HCT116 (cell line): ENCODE measurements at regions not wholly inside any gene's neighbourhood (a gene's known extent, or its start where the extent isn't known, plus 50 kb on each side); places are given as distances from the start of the nearest gene placed in this dataset.

ENCODE experiments used
- ATAC-seq: fragments of 200-7000 bp; cut with Tn5 transposase; 2 replicates; pipeline ENCODE4 v1.9.1; 2020; ENCODE audit warnings: mild to moderate bottlenecking, moderate library complexity
- BruUV-seq: library from RNA; stranded (reverse); fragments of 400-500 nt; replicated peaks from 2 replicates; lab custom pipeline; 2021; lab: Mats Ljungman, UMichigan
- CTCF ChIA-PET: fragments of 300-600 bp; sonication (Branson Sonifier 250); formaldehyde crosslinking; loops from one replicate; lab custom pipeline; 2021; ENCODE audit warnings: antibody characterized with exemption; lab: Charles Lee
- POLR2A ChIA-PET: fragments of 300-600, 350-600 bp; sonication (Branson Sonifier 250); formaldehyde crosslinking; loops from one replicate; lab custom pipeline; 2021; ENCODE audit warnings: antibody characterized with exemption; lab: Charles Lee
- RAD21 ChIA-PET, 2 experiments: fragments of 300-600 bp; sonication (Branson Sonifier 250); formaldehyde crosslinking; loops; one replicate each; lab custom pipeline; 2023; ENCODE audit warnings: low total read pairs in 2 of 2; ENCODE audit not compliant: uncharacterized antibody in 2 of 2, unreplicated experiment in 2 of 2, low non-redundant PET in 1 of 2; lab: Charles Lee
- DNase-seq: peaks from one replicate; pipeline ENCODE4 v3.0.0-alpha.2; 2010; ENCODE audit warnings: low read depth, low spot score
- H2AFZ ChIP-seq: fragments of 200-600 bp; shearing (Covaris generic), sonication (generic); 2 replicates; pipeline ENCODE4 v1.6.1; 2017; ENCODE audit warnings: low read depth, mixed run types, mixed read lengths, antibody characterized with exemption, low read length; ENCODE audit not compliant: poor library complexity, severe bottlenecking
- H3K27ac ChIP-seq: 2 replicates; pipeline ENCODE4 v1.5.1; 2012; ENCODE audit warnings: low read depth, low read length
- H3K27me3 ChIP-seq: fragments of 200-600 bp; sonication (generic); 2 replicates; pipeline ENCODE4 v1.6.1; 2016; ENCODE audit warnings: mixed run types, low read length, mixed read lengths; ENCODE audit not compliant: insufficient read depth
- H3K36me3 ChIP-seq, 2 experiments: fragments of 200-500 bp in 1 of 2; fragments of 200-600 bp in 1 of 2; sonication (Bioruptor generic) in 1 of 2; sonication (generic) in 1 of 2; 2 replicates each; pipeline versions ENCODE4 v1.5.1 to v1.6.1; 2014 to 2016; ENCODE audit warnings: low read length in 2 of 2, inconsistent platforms in 1 of 2, mixed read lengths in 1 of 2, mixed run types in 1 of 2; ENCODE audit not compliant: insufficient read depth in 2 of 2, control insufficient read depth in 1 of 2
- H3K4me1 ChIP-seq, 2 experiments: fragments of 200-600 bp in 1 of 2; sonication (generic) in 1 of 2; 2 replicates each; pipeline versions ENCODE4 v1.5.1 to v1.6.1; 2012 to 2017; ENCODE audit warnings: low read length in 2 of 2, inconsistent platforms in 1 of 2, mild to moderate bottlenecking in 1 of 2, mixed read lengths in 1 of 2, mixed run types in 1 of 2, moderate library complexity in 1 of 2; ENCODE audit not compliant: insufficient read depth in 2 of 2, control insufficient read depth in 1 of 2
- H3K4me2 ChIP-seq: fragments of 200-600 bp; sonication (generic); 2 replicates; pipeline ENCODE4 v1.6.1; 2017; ENCODE audit warnings: mixed run types, low read length, mixed read lengths
- H3K4me3 ChIP-seq, 2 experiments: fragments of 200-600 bp in 1 of 2; sonication (generic) in 1 of 2; replicated peaks in 1 of 2; 2 replicates each; pipeline ENCODE4 v1.5.1; 2011 to 2016; ENCODE audit warnings: low read length in 2 of 2, control low read depth in 1 of 2, low read depth in 1 of 2, mild to moderate bottlenecking in 1 of 2, mixed read lengths in 1 of 2, mixed run types in 1 of 2
- H3K79me2 ChIP-seq: fragments of 200-600 bp; sonication (generic); 2 replicates; pipeline ENCODE4 v1.6.1; 2017; ENCODE audit warnings: mild to moderate bottlenecking, mixed run types, low read length, moderate library complexity, mixed read lengths; ENCODE audit not compliant: insufficient read depth
- H3K9ac ChIP-seq: fragments of 200-600 bp; sonication (generic); 2 replicates; pipeline ENCODE4 v1.6.1; 2016; ENCODE audit warnings: low read length, mixed read lengths
- H3K9me2 ChIP-seq: fragments of 200-600 bp; sonication (generic), shearing (Covaris generic); 2 replicates; pipeline ENCODE4 v1.6.1; 2017; ENCODE audit warnings: mixed run types, mild to moderate bottlenecking, moderate library complexity; ENCODE audit not compliant: insufficient read depth
- H3K9me3 ChIP-seq, 2 experiments: fragments of 200-500 bp in 1 of 2; fragments of 200-600 bp in 1 of 2; sonication (Bioruptor generic) in 1 of 2; sonication (generic) in 1 of 2; 2 replicates each; pipeline ENCODE4 v1.6.1; 2014 to 2017; ENCODE audit warnings: low read length in 2 of 2, mixed read lengths in 2 of 2, inconsistent platforms in 1 of 2, low read depth in 1 of 2, mild to moderate bottlenecking in 1 of 2, mixed run types in 1 of 2, moderate library complexity in 1 of 2; ENCODE audit not compliant: control insufficient read depth in 1 of 2, insufficient read depth in 1 of 2
- H4K20me1 ChIP-seq: fragments of 200-600 bp; sonication (generic), shearing (Covaris generic); 2 replicates; pipeline ENCODE4 v1.6.1; 2017; ENCODE audit warnings: mixed run types, mild to moderate bottlenecking, moderate library complexity; ENCODE audit not compliant: insufficient read depth
- CEBPB ChIP-seq: IDR thresholded peaks from 2 replicates; pipeline ENCODE4 v1.6.1; 2012; ENCODE audit warnings: low read depth
- EGR1 ChIP-seq: IDR thresholded peaks from 2 replicates; pipeline ENCODE4 v1.6.1; 2012; ENCODE audit warnings: low read depth
- EZH2phosphoT487 ChIP-seq: fragments of 200-600 bp; IDR thresholded peaks from 2 replicates; pipeline ENCODE4 v1.6.1; 2018; ENCODE audit warnings: antibody characterized with exemption, borderline replicate concordance
- SIN3A ChIP-seq: IDR thresholded peaks from 2 replicates; pipeline ENCODE4 v1.6.1; 2012; ENCODE audit warnings: low read depth
- SRF ChIP-seq: IDR thresholded peaks from 2 replicates; pipeline ENCODE4 v1.6.1; 2012; ENCODE audit warnings: low read depth
- ZFX ChIP-seq: fragments of 450-650 bp; IDR thresholded peaks from 2 replicates; pipeline ENCODE4 v1.6.1; 2017
- ZNF274 ChIP-seq: fragments of 200-500 bp; sonication (Bioruptor generic); IDR thresholded peaks from 2 replicates; pipeline ENCODE4 v1.6.1; 2014; ENCODE audit warnings: mild to moderate bottlenecking, low read depth, low read length, inconsistent platforms
- intact Hi-C: fragments of 100-400 bp; cut with micrococcal nuclease; formaldehyde crosslinking; loops from 2 replicates; pipeline ENCODE4 v1.10.0; 2022
- TF ChIP-seq, protein P1 (sequence below): IDR thresholded peaks from 2 replicates; pipeline ENCODE4 v1.6.1; 2012
- TF ChIP-seq, protein P2 (sequence below): IDR thresholded peaks from 2 replicates; pipeline ENCODE4 v1.6.1; 2012; ENCODE audit warnings: low read depth
- TF ChIP-seq, protein P3 (sequence below), 3 experiments: fragments of 200-600 bp in 1 of 3; sonication (generic) in 1 of 3; IDR thresholded peaks in 2 of 3; conservative IDR thresholded peaks in 1 of 3; 2 replicates each; pipeline ENCODE4 v1.5.1; 2012 to 2017; ENCODE audit warnings: low read depth in 2 of 3, low read length in 2 of 3, antibody characterized with exemption in 1 of 3, borderline replicate concordance in 1 of 3, control low read depth in 1 of 3, mild to moderate bottlenecking in 1 of 3, mixed read lengths in 1 of 3, mixed run types in 1 of 3, moderate library complexity in 1 of 3; ENCODE audit not compliant: insufficient read depth in 1 of 3

DNA sequence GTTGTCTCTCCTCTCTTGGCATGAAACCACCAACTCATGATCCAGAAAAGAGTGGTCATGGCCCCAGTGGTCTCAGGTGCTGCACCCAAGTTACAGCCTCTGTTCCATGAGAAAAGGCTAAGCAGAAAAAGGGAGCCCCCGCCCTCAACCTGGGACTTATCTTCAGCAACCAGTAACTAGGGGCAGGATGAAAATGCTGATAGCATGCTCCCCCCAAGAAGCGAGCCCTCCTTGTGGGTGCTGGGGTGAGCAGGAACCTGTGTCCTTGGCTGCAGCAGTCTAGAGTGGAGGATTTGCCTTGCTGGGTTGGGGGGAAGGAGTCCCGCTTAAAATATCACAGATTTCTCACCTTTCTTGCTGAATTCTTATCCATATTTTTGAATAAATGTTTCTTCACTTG is 490.0 kb downstream of the SUCLG1 start:
- ATAC-seq: no peak
- ChIA-PET POLR2A (no interaction called here), RAD21 (no interaction called here), CTCF (no interaction called here)
- Histone ChIP-seq H3K4me2 (no peak overlapping the region), H3K27ac (no peak overlapping the region), H3K27me3 (no peaks in the 10 kb centered on the region), H3K4me1 (no peaks in the 10 kb centered on the region), H2AFZ (no peak overlapping the region), H3K9me3 (no peaks in the 10 kb centered on the region), H3K4me3 (no peak overlapping the region), H3K9ac (no peak overlapping the region), H3K79me2 (no peaks in the 10 kb centered on the region), H3K9me2 (no peaks in the 10 kb centered on the region), H3K36me3 (no peaks in the 10 kb centered on the region), H4K20me1 (no peaks in the 10 kb centered on the region)
- BruUV-seq: no TSS peak
- no peak for DNase-seq
- intact Hi-C loops: no loop called here
- TF ChIP-seq ZFX: no peak
- TF ChIP-seq EGR1: no peak
- TF ChIP-seq, protein P1, sequence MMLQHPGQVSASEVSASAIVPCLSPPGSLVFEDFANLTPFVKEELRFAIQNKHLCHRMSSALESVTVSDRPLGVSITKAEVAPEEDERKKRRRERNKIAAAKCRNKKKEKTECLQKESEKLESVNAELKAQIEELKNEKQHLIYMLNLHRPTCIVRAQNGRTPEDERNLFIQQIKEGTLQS: no peak
- no peak for TF ChIP-seq SRF
- TF ChIP-seq, protein P2, sequence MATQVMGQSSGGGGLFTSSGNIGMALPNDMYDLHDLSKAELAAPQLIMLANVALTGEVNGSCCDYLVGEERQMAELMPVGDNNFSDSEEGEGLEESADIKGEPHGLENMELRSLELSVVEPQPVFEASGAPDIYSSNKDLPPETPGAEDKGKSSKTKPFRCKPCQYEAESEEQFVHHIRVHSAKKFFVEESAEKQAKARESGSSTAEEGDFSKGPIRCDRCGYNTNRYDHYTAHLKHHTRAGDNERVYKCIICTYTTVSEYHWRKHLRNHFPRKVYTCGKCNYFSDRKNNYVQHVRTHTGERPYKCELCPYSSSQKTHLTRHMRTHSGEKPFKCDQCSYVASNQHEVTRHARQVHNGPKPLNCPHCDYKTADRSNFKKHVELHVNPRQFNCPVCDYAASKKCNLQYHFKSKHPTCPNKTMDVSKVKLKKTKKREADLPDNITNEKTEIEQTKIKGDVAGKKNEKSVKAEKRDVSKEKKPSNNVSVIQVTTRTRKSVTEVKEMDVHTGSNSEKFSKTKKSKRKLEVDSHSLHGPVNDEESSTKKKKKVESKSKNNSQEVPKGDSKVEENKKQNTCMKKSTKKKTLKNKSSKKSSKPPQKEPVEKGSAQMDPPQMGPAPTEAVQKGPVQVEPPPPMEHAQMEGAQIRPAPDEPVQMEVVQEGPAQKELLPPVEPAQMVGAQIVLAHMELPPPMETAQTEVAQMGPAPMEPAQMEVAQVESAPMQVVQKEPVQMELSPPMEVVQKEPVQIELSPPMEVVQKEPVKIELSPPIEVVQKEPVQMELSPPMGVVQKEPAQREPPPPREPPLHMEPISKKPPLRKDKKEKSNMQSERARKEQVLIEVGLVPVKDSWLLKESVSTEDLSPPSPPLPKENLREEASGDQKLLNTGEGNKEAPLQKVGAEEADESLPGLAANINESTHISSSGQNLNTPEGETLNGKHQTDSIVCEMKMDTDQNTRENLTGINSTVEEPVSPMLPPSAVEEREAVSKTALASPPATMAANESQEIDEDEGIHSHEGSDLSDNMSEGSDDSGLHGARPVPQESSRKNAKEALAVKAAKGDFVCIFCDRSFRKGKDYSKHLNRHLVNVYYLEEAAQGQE: no peak
- TF ChIP-seq, protein P3, sequence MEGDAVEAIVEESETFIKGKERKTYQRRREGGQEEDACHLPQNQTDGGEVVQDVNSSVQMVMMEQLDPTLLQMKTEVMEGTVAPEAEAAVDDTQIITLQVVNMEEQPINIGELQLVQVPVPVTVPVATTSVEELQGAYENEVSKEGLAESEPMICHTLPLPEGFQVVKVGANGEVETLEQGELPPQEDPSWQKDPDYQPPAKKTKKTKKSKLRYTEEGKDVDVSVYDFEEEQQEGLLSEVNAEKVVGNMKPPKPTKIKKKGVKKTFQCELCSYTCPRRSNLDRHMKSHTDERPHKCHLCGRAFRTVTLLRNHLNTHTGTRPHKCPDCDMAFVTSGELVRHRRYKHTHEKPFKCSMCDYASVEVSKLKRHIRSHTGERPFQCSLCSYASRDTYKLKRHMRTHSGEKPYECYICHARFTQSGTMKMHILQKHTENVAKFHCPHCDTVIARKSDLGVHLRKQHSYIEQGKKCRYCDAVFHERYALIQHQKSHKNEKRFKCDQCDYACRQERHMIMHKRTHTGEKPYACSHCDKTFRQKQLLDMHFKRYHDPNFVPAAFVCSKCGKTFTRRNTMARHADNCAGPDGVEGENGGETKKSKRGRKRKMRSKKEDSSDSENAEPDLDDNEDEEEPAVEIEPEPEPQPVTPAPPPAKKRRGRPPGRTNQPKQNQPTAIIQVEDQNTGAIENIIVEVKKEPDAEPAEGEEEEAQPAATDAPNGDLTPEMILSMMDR (IDR thresholded peaks at IDR 0.05 in 2 of 3, conservative IDR thresholded peaks at IDR 0.05 in 1 of 3; ENCODE audit: borderline replicate concordance in 1 of 3, insufficient read depth in 1 of 3, low read depth in 2 of 3, low read length in 2 of 3): no peak
- TF ChIP-seq SIN3A: no peak
- TF ChIP-seq CEBPB: no peak
- no peak for TF ChIP-seq EZH2phosphoT487
- no peak for TF ChIP-seq ZNF274
